Brain microvascular endothelial cell (primary cell): ENCODE measurements at regions not wholly inside any gene's neighbourhood (a gene's known extent, or its start where the extent isn't known, plus 50 kb on each side); places are given as distances from the start of the nearest gene placed in this dataset.

ENCODE experiments used
- DNase-seq: peaks from one replicate; pipeline ENCODE4 v3.0.0-alpha.2; 2020
- H3K27ac ChIP-seq: fragments of 250-450 bp; sonication (Bioruptor Pico); 2 replicates; pipeline ENCODE4 v1.5.1; 2020; ENCODE audit warnings: mild to moderate bottlenecking, moderate library complexity
- H3K27me3 ChIP-seq: fragments of 250-450 bp; sonication (Bioruptor Pico); replicated peaks from 2 replicates; pipeline ENCODE4 v1.5.1; 2020; ENCODE audit warnings: mild to moderate bottlenecking
- H3K36me3 ChIP-seq: fragments of 250-450 bp; sonication (Bioruptor Pico); replicated peaks from 2 replicates; pipeline ENCODE4 v1.5.1; 2020; ENCODE audit warnings: mild to moderate bottlenecking
- H3K4me3 ChIP-seq: 2 replicates; pipeline ENCODE4 v1.5.1; 2011; ENCODE audit warnings: low read depth, mild to moderate bottlenecking, control low read depth, low read length, moderate library complexity
- in situ Hi-C: cut with HindIII; loops from 2 replicates; pipeline ENCODE4 v1.10.0; 2017; ENCODE audit warnings: low sequenced_read_pairs, low pct_ligation_motif_present
- TF ChIP-seq, protein P1 (sequence below): IDR thresholded peaks from 2 replicates; pipeline ENCODE4 v1.5.1; 2011; ENCODE audit warnings: low read depth, mild to moderate bottlenecking, moderate library complexity, low read length, control low read depth, inconsistent platforms; ENCODE audit errors: missing control alignments

DNA sequence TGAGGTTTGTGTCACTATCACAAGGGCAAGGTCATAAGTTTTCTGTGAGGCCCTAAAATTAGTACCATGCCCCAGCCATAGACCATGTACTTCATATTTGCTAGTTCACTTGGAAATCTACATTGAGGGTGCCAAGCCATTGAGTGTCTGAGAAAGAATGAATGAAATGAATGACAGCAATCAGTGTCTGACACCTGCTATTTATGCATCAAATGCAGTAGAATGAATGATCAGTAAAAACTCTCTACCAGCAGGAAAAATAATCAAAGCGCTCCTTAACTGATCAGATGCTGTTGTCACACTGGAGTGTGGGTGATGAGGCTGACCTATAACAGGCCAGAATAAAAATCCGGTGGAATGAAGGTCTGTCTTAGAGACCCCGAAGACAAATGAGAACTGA is 467.9 kb upstream of the B3GAT1 start:
- Histone ChIP-seq H3K27me3 (no peaks in the 10 kb centered on the region), H3K36me3 (no peaks in the 10 kb centered on the region), H3K27ac (no peak overlapping the region), H3K4me3 (no peak overlapping the region)
- in situ Hi-C loops = no loop called here
- TF ChIP-seq, protein P1, sequence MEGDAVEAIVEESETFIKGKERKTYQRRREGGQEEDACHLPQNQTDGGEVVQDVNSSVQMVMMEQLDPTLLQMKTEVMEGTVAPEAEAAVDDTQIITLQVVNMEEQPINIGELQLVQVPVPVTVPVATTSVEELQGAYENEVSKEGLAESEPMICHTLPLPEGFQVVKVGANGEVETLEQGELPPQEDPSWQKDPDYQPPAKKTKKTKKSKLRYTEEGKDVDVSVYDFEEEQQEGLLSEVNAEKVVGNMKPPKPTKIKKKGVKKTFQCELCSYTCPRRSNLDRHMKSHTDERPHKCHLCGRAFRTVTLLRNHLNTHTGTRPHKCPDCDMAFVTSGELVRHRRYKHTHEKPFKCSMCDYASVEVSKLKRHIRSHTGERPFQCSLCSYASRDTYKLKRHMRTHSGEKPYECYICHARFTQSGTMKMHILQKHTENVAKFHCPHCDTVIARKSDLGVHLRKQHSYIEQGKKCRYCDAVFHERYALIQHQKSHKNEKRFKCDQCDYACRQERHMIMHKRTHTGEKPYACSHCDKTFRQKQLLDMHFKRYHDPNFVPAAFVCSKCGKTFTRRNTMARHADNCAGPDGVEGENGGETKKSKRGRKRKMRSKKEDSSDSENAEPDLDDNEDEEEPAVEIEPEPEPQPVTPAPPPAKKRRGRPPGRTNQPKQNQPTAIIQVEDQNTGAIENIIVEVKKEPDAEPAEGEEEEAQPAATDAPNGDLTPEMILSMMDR = no peak
- no peak for DNase-seq

DNA sequence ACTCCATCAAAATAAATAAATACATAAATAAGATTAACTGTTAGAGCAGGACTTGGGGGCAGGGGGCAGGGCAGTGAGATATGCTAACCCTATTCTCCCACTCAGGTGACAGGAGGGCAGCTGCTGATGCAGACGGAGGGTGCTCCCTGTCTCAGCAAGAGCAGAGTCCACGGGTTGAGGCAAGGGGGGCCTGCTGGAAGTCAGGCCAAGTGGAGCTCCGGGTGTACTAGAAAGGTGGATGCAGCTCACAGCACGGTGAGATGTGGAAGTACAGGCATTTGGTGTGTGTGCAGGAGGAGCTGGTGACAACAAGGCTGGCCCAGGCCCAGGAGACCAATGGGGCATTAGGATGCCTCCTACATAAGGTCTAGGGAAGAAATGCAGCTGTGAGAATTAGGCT is 467.3 kb upstream of the B3GAT1 start:
- DNase-seq = no peak
- TF ChIP-seq, protein P1 = no peak
- Histone ChIP-seq H3K27ac (no peak overlapping the region), H3K27me3 (no peaks in the 10 kb centered on the region), H3K4me3 (no peak overlapping the region), H3K36me3 (no peaks in the 10 kb centered on the region)
- in situ Hi-C loops = no loop called here

DNA sequence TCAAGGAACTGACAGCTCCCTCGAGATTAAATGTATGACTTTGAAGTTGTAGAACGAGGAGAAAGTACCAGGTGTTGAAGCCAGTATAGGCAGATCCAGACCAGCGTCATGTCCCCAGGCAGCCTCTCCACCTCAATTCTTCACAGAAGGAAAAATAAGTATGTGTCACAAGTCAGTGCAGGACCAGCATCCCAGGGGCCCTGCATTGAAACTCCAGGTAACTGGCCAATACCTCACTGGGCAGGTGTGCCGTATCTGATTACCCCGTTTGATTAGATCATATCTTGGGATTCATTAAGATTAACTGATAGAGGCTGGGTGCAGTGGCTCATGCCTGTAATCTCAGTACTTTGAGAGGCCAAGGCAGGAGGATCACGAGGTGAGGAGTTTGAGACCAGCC is 466.7 kb upstream of the B3GAT1 start:
- in situ Hi-C loops = no loop called here
- Histone ChIP-seq H3K4me3 (no peak overlapping the region), H3K36me3 (no peaks in the 10 kb centered on the region), H3K27ac (no peak overlapping the region), H3K27me3 (no peaks in the 10 kb centered on the region)
- TF ChIP-seq, protein P1 = no peak
- no peak for DNase-seq

GRCh38 chr11:134876226-134876625 is 464.2 kb upstream of the B3GAT1 start:
- in situ Hi-C loops = no loop called here
- TF ChIP-seq, protein P1 = no peak
- no peak for DNase-seq

GRCh38 chr11:134866981-134867675 is 455.1 kb upstream of the B3GAT1 start:
- no peak overlapping the region for H3K4me3 ChIP-seq
- no peaks in the 10 kb centered on the region for H3K27me3 ChIP-seq
- DNase-seq = no peak
- H3K36me3 ChIP-seq = no peaks in the 10 kb centered on the region
- H3K27ac ChIP-seq = no peak overlapping the region
- in situ Hi-C loops = no loop called here
- TF ChIP-seq, protein P1 = no peak

More at GRCh38 chr11:134876226-134876625, 464.2 kb upstream of the B3GAT1 start:
- Histone ChIP-seq H3K36me3 (no peaks in the 10 kb centered on the region), H3K27ac (no peak overlapping the region), H3K27me3 (no peaks in the 10 kb centered on the region), H3K4me3 (no peak overlapping the region)

DNA sequence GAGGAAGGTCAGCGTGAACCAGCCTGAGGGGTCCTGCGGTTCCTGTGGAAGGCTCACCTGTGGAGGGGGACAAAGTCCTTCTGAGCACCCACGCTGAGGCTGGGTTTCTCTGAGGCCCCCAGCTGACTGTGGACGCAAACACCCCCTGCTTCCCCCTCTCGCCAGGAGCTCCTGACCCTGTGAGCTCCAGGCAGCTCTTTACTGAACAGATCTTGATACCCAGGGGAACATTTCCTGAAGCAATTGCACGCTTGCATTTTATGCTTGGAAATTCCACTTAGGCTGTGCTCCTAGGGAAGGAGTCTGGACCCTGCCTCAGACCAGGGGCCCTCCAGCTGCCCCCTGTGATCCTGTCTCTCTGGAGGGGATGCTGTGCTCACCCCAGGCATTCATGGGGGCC is 454.2 kb upstream of the B3GAT1 start:
- Histone ChIP-seq H3K27ac (no peak overlapping the region), H3K4me3 (no peak overlapping the region), H3K36me3 (no peaks in the 10 kb centered on the region), H3K27me3 (no peaks in the 10 kb centered on the region)
- in situ Hi-C loops = no loop called here
- no peak for DNase-seq
- TF ChIP-seq, protein P1 = no peak
